ENCODE measurements at regions not wholly inside any gene's neighbourhood (a gene's known extent, or its start where the extent isn't known, plus 50 kb on each side); places are given as distances from the start of the nearest gene placed in this dataset.

DNA sequence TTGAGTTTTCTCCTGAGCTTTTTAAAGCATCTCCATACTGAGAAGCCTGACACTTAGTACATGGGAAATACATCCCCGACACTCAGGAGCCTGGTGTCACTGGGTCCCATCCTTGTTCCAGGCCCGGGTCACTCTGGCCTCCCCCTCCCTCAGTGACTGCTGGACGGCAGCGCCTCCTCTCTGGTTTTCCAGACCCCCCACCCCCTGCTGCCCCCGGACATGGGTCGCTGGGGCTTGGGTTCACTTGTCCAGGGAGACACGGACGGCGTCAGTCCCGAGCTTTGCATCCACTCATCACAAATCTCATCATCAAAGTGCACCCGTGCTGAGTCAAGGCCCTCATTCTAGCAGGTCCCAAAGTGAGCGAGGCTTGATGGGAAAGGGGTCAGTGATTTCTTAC is 243.0 kb downstream of the IRX2 start:
- 74% methylated on average over 8 of the region's 12 CpGs for WGBS (ENCODE audit: insufficient coverage)
- H3K9me3 ChIP-seq (replicated peaks; ENCODE audit: control insufficient read depth, low read depth, low read length): no peaks in the 10 kb centered on the region
- H3K4me1 ChIP-seq (ENCODE audit: control insufficient read depth, insufficient read depth, low read length): no peaks in the 10 kb centered on the region
- DNase-seq: no peak
- no peaks in the 10 kb centered on the region for H3K36me3 ChIP-seq (ENCODE audit: control insufficient read depth, insufficient read depth, low read length)
- H3K27ac ChIP-seq (ENCODE audit: low read length): no peak overlapping the region
- H3K27me3 ChIP-seq (ENCODE audit: control insufficient read depth, insufficient read depth, low read length): no peaks in the 10 kb centered on the region
- no peak overlapping the region for H3K4me3 ChIP-seq (ENCODE audit: low read length)

DNA sequence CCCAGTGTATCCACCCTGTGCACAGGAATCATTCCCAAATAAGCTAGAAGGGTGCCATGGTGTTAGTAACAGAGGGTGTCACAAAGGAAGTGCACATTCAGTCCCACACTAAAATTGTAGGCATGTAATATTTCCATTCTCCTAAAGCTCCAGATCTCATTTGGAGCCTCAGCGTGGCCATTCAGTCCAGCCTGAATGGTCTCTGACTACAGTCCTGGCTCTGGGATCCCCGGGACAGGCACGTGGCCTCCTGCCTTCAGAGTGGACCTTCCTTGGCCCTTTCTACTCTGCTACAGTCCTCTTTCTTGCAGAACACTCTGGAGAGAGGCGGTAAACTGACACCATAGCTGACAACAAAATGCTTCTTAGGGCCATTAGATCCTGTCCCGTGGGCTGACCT is 243.9 kb downstream of the IRX2 start:
- WGBS (ENCODE audit: insufficient coverage): 75% methylated on average over 3 of the region's 5 CpGs
- Histone ChIP-seq H3K27me3 (ENCODE audit: control insufficient read depth, insufficient read depth, low read length) (no peaks in the 10 kb centered on the region), H3K36me3 (ENCODE audit: control insufficient read depth, insufficient read depth, low read length) (no peaks in the 10 kb centered on the region), H3K9me3 (replicated peaks; ENCODE audit: control insufficient read depth, low read depth, low read length) (no peaks in the 10 kb centered on the region), H3K4me3 (ENCODE audit: low read length) (no peak overlapping the region), H3K27ac (ENCODE audit: low read length) (no peak overlapping the region), H3K4me1 (ENCODE audit: control insufficient read depth, insufficient read depth, low read length) (no peaks in the 10 kb centered on the region)
- no peak for DNase-seq

DNA sequence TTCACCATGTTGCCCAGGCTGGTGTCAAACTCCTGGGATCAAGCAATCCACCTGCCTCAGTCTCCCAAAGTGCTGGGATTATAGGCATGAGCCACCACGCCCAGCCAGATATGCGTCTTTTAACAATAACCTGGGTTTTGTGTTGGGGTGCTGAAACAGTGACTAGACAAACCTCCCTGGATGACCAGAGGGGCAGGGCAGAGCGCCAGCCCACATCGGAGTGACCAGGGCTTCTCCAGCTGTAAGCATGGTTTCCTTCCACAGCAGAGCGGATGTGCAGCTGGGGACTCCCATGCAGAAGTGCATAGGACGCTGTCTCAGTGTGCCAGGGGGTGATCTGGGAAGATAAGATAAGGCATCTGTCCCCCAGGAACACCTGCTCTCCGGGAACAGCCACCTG is 244.9 kb downstream of the IRX2 start:
- H3K4me3 ChIP-seq (ENCODE audit: low read length): no peak overlapping the region
- H3K36me3 ChIP-seq (ENCODE audit: control insufficient read depth, insufficient read depth, low read length): no peaks in the 10 kb centered on the region
- no peaks in the 10 kb centered on the region for H3K27me3 ChIP-seq (ENCODE audit: control insufficient read depth, insufficient read depth, low read length)
- no peak overlapping the region for H3K27ac ChIP-seq (ENCODE audit: low read length)
- H3K9me3 ChIP-seq (replicated peaks; ENCODE audit: control insufficient read depth, low read depth, low read length): no peaks in the 10 kb centered on the region
- 73% methylated on average over 4 of the region's 7 CpGs for WGBS (ENCODE audit: insufficient coverage)
- no peaks in the 10 kb centered on the region for H3K4me1 ChIP-seq (ENCODE audit: control insufficient read depth, insufficient read depth, low read length)
- DNase-seq: no peak

DNA sequence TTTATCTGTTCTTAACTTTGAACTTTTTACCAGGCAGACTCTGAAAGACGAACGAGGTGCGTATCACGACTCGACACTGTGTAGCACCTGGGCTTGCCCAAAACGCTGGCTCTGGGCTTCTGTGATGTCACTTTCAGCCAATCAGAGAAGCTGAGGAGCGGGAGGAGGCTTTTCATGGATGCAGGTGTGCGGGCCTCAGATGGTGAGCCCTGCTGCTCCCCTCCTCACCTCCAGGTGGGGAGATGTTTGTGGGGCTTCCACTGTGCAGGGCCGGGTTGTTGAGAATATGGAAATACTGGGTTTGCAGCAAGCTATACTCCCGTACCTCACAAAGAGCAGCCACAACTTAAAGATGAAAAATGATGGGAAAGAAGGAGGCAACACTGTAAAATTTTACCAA is 246.3 kb downstream of the IRX2 start:
- Histone ChIP-seq H3K9me3 (replicated peaks; ENCODE audit: control insufficient read depth, low read depth, low read length) (no peaks in the 10 kb centered on the region), H3K4me1 (ENCODE audit: control insufficient read depth, insufficient read depth, low read length) (no peaks in the 10 kb centered on the region), H3K27ac (ENCODE audit: low read length) (no peak overlapping the region), H3K27me3 (ENCODE audit: control insufficient read depth, insufficient read depth, low read length) (no peaks in the 10 kb centered on the region), H3K4me3 (ENCODE audit: low read length) (no peak overlapping the region), H3K36me3 (ENCODE audit: control insufficient read depth, insufficient read depth, low read length) (no peaks in the 10 kb centered on the region)
- no peak for DNase-seq
- no CpG with 5 or more reads among the region's 10 CpGs for WGBS (ENCODE audit: insufficient coverage)

DNA sequence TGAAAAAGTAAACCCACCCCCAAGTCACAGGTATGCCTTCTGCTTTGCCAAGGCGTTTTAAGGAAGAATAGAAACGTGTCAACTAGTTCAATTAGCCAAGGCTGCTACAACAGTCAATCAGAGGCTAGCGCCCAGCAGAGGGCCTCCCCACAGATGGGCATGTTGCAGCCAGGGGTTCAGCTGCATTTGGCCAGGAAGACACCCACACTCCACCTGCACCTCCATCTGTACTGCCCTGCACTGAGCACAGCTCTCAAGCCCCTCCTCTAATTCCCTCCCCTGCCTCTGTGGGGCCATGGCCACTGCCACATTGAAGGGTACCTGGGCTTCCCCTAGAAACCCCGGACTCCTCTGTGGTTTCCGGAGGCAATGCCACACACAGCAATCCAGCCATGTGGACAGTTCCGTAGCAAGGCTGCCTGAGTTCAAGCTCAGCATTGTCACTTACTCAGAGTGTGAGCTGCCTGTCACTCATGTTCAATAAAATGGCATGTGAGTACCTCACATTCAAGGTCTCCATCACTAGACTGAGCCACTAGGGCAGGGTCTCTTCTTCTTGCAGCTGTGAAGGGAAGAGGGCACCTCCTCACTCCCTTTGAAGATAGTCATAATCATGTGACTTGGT is 248.4 kb downstream of the IRX2 start:
- Histone ChIP-seq H3K36me3 (ENCODE audit: control insufficient read depth, insufficient read depth, low read length) (no peaks in the 10 kb centered on the region), H3K4me3 (ENCODE audit: low read length) (no peak overlapping the region), H3K27ac (ENCODE audit: low read length) (no peak overlapping the region), H3K27me3 (ENCODE audit: control insufficient read depth, insufficient read depth, low read length) (no peaks in the 10 kb centered on the region), H3K9me3 (replicated peaks; ENCODE audit: control insufficient read depth, low read depth, low read length) (no peaks in the 10 kb centered on the region), H3K4me1 (ENCODE audit: control insufficient read depth, insufficient read depth, low read length) (no peaks in the 10 kb centered on the region)
- WGBS (ENCODE audit: insufficient coverage): 77% methylated on average over 4 of the region's 6 CpGs
- no peak for DNase-seq

DNA sequence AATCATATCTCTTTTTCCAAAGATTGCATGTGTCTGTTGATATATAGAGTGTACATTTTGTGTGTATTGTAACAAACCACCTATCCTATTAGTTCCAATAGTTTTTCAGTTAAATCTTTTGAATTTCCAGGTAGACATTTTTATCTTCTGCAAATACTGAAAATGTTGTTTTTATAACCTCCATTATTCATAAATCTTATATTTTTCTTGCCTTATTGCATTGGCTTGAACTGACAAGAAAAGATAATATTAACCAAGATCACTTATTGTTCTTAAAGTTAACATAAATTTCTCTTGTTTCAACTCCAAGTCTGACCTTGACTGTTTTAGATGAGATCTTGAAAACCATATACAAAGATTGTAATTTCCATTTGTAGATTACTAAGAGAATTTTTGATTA is 251.6 kb downstream of the IRX2 start:
- no peak for DNase-seq
- Histone ChIP-seq H3K27ac (ENCODE audit: low read length) (no peak overlapping the region), H3K4me3 (ENCODE audit: low read length) (no peak overlapping the region), H3K4me1 (ENCODE audit: control insufficient read depth, insufficient read depth, low read length) (no peaks in the 10 kb centered on the region), H3K9me3 (replicated peaks; ENCODE audit: control insufficient read depth, low read depth, low read length) (no peaks in the 10 kb centered on the region), H3K36me3 (ENCODE audit: control insufficient read depth, insufficient read depth, low read length) (no peaks in the 10 kb centered on the region), H3K27me3 (ENCODE audit: control insufficient read depth, insufficient read depth, low read length) (no peaks in the 10 kb centered on the region)

DNA sequence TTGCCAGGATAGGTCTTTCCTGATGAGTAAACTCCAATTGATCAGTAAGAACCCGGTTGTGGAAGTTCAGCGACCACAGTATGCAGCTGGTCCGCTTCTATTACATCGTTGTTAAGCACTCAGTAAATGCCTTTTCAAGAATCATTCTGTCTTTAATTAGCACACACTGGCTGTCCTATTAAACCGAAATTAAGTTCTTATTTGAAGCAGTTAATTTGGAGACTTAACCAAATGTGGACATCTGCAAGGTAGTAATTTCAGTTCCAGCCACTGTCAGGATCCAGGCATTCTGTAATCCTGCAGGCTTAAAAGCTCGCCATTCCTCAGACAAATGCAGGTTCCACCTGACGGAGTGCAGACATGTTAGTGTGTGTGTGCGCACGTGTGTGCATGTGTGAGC is 254.6 kb downstream of the IRX2 start:
- Histone ChIP-seq H3K27ac (ENCODE audit: low read length) (no peak overlapping the region), H3K36me3 (ENCODE audit: control insufficient read depth, insufficient read depth, low read length) (no peaks in the 10 kb centered on the region), H3K27me3 (ENCODE audit: control insufficient read depth, insufficient read depth, low read length) (no peaks in the 10 kb centered on the region), H3K9me3 (replicated peaks; ENCODE audit: control insufficient read depth, low read depth, low read length) (no peaks in the 10 kb centered on the region), H3K4me1 (ENCODE audit: control insufficient read depth, insufficient read depth, low read length) (no peaks in the 10 kb centered on the region), H3K4me3 (ENCODE audit: low read length) (no peak overlapping the region)
- no peak for DNase-seq
- 80% methylated on average over 3 of the region's 9 CpGs for WGBS (ENCODE audit: insufficient coverage)

DNA sequence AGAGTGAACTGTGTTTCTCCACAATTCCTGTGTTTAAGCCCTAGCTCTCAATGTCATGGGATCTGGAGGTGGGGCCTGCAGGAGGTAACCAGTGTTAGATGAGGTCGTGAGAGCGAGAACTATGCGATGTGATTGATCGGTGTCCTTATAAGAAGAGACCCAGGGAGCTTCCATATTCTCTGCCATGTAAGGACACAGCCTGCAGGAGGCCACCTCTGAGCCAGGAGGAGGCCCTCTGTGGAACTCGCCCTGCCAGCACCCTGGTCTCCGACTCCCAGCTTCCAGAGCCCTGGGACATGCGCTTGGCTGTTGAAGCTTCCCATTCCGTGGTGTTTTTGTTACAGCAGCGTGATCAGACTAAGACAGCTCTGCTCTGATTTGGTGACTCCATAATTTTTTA is 255.4 kb downstream of the IRX2 start:
- 85% methylated on average over 9 of the region's 9 CpGs for WGBS (ENCODE audit: insufficient coverage)
- H3K27me3 ChIP-seq (ENCODE audit: control insufficient read depth, insufficient read depth, low read length): no peaks in the 10 kb centered on the region
- H3K4me1 ChIP-seq (ENCODE audit: control insufficient read depth, insufficient read depth, low read length): no peaks in the 10 kb centered on the region
- no peaks in the 10 kb centered on the region for H3K36me3 ChIP-seq (ENCODE audit: control insufficient read depth, insufficient read depth, low read length)
- H3K4me3 ChIP-seq (ENCODE audit: low read length): no peak overlapping the region
- peak; percentile 3 for DNase-seq
- H3K27ac ChIP-seq (ENCODE audit: low read length): no peak overlapping the region
- no peaks in the 10 kb centered on the region for H3K9me3 ChIP-seq (replicated peaks; ENCODE audit: control insufficient read depth, low read depth, low read length)

DNA sequence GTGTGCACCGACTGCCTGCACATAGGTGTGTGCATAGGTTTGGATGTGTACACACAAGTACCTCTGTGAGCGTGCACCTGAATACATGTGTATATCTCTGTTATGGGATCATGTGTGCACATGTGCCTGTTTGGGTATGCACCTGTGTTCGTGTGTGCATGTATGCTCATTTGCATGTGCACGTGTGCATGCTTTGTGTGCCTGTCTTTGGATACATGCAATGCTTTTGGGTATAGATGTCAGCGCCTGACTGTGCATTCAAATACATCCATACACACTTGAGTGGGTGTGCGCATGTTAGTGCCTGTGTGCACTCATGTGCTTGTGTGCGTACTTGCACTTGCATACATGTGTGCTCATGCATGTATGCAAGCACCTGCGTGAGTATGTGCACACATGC is 258.1 kb downstream of the IRX2 start:
- no peaks in the 10 kb centered on the region for H3K36me3 ChIP-seq (ENCODE audit: control insufficient read depth, insufficient read depth, low read length)
- DNase-seq: no peak
- H3K4me3 ChIP-seq (ENCODE audit: low read length): no peak overlapping the region
- WGBS (ENCODE audit: insufficient coverage): 100% methylated on average over 4 of the region's 8 CpGs
- no peaks in the 10 kb centered on the region for H3K9me3 ChIP-seq (replicated peaks; ENCODE audit: control insufficient read depth, low read depth, low read length)
- no peaks in the 10 kb centered on the region for H3K27me3 ChIP-seq (ENCODE audit: control insufficient read depth, insufficient read depth, low read length)
- no peaks in the 10 kb centered on the region for H3K4me1 ChIP-seq (ENCODE audit: control insufficient read depth, insufficient read depth, low read length)
- H3K27ac ChIP-seq (ENCODE audit: low read length): no peak overlapping the region

DNA sequence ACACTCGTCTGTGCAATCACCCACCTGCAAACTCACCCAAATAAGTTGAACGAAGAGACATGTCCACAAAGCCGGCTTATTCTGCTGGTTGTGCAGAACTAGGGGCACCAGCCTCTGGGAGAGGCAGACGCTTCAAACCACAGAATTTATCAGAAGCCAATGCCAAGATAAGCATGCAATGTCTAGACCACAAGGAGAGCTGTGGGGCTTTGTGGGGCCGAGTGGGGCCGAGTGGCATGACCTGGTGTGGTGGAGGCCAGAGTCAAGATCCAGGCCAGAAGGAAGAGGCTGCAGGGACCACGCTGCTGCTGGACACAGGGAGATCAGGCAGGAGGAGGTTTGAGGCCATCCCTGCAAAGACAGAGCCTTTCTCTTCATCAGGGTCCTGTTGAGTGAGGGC is 259.0 kb downstream of the IRX2 start:
- WGBS (ENCODE audit: insufficient coverage): 75% methylated on average over 4 of the region's 7 CpGs
- Histone ChIP-seq H3K4me3 (ENCODE audit: low read length) (no peak overlapping the region), H3K27ac (ENCODE audit: low read length) (no peak overlapping the region), H3K27me3 (ENCODE audit: control insufficient read depth, insufficient read depth, low read length) (no peaks in the 10 kb centered on the region), H3K36me3 (ENCODE audit: control insufficient read depth, insufficient read depth, low read length) (no peaks in the 10 kb centered on the region), H3K4me1 (ENCODE audit: control insufficient read depth, insufficient read depth, low read length) (no peaks in the 10 kb centered on the region), H3K9me3 (replicated peaks; ENCODE audit: control insufficient read depth, low read depth, low read length) (no peaks in the 10 kb centered on the region)
- no peak for DNase-seq

DNA sequence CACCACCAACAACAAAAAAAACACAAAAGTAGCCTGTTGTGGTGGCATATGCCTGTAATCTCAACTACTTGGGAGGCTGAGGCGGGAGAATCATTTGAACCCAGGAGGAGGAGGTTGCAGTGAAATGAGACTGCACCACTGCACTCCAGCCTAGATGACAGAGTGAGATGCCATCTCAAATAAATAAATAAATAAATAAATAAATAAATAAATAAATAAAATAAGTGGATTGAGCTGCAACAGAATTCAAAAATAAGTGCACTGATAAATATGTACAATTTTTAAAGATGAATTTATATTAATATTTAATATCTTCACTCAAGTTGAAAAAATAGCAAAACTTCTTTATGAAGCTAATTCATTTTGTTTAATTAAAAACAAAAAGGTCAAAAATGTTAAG is 259.6 kb downstream of the IRX2 start:
- H3K4me1 ChIP-seq (ENCODE audit: control insufficient read depth, insufficient read depth, low read length): no peaks in the 10 kb centered on the region
- H3K4me3 ChIP-seq (ENCODE audit: low read length): no peak overlapping the region
- no peak for DNase-seq
- no peaks in the 10 kb centered on the region for H3K36me3 ChIP-seq (ENCODE audit: control insufficient read depth, insufficient read depth, low read length)
- H3K27ac ChIP-seq (ENCODE audit: low read length): no peak overlapping the region
- WGBS (ENCODE audit: insufficient coverage): no CpG with 5 or more reads among the region's 1 CpG
- no peaks in the 10 kb centered on the region for H3K27me3 ChIP-seq (ENCODE audit: control insufficient read depth, insufficient read depth, low read length)
- H3K9me3 ChIP-seq (replicated peaks; ENCODE audit: control insufficient read depth, low read depth, low read length): no peaks in the 10 kb centered on the region
